ENCODE measurements at regions not wholly inside any gene's neighbourhood (a gene's known extent, or its start where the extent isn't known, plus 50 kb on each side); places are given as distances from the start of the nearest gene placed in this dataset.

- TF ChIP-seq, protein P1, sequence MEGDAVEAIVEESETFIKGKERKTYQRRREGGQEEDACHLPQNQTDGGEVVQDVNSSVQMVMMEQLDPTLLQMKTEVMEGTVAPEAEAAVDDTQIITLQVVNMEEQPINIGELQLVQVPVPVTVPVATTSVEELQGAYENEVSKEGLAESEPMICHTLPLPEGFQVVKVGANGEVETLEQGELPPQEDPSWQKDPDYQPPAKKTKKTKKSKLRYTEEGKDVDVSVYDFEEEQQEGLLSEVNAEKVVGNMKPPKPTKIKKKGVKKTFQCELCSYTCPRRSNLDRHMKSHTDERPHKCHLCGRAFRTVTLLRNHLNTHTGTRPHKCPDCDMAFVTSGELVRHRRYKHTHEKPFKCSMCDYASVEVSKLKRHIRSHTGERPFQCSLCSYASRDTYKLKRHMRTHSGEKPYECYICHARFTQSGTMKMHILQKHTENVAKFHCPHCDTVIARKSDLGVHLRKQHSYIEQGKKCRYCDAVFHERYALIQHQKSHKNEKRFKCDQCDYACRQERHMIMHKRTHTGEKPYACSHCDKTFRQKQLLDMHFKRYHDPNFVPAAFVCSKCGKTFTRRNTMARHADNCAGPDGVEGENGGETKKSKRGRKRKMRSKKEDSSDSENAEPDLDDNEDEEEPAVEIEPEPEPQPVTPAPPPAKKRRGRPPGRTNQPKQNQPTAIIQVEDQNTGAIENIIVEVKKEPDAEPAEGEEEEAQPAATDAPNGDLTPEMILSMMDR (IDR thresholded peaks at IDR 0.05; ENCODE audit: insufficient read depth, low read length), result no peak
- TF ChIP-seq POLR2AphosphoS5 (IDR thresholded peaks at IDR 0.05; ENCODE audit: low read depth) (no peak), SPI1 (IDR thresholded peaks at IDR 0.05; ENCODE audit: borderline replicate concordance, low read depth) (no peak), GABPA (IDR thresholded peaks at IDR 0.05; ENCODE audit: low read depth) (no peak)
Measured at GRCh38 chr6:113339209-113339608, 517.9 kb upstream of the MARCKS start.
